PC-9 (cell line): ENCODE measurements at regions not wholly inside any gene's neighbourhood (a gene's known extent, or its start where the extent isn't known, plus 50 kb on each side); places are given as distances from the start of the nearest gene placed in this dataset.

Source experiments
- BruUV-seq: library from RNA; stranded (reverse); fragments of 400-500 nt; replicated peaks from 2 replicates; lab custom pipeline; 2021; lab: Mats Ljungman, UMichigan
- CTCF ChIA-PET: fragments of 300-600 bp; sonication (Branson Sonifier 250); formaldehyde crosslinking; loops from one replicate; lab custom pipeline; 2022; ENCODE audit warnings: antibody characterized with exemption; lab: Charles Lee
- POLR2A ChIA-PET: fragments of 300-600 bp; sonication (Branson Sonifier 250); formaldehyde crosslinking; loops from one replicate; lab custom pipeline; 2022; ENCODE audit warnings: antibody characterized with exemption; ENCODE audit not compliant: unreplicated experiment; lab: Charles Lee
- DNase-seq, 2 experiments: peaks; one replicate each; pipeline versions ENCODE4 v3.0.0 to v3.0.0-alpha.2; 2015 to 2022; ENCODE audit warnings: mixed read lengths in 1 of 2
- H2AFZ ChIP-seq: fragments of 200-600 bp; sonication (generic); 2 replicates; pipeline ENCODE4 v1.8.1; 2017; ENCODE audit warnings: antibody characterized with exemption
- H3F3A ChIP-seq: fragments of 200-600 bp; sonication (generic); 2 replicates; pipeline ENCODE4 v1.8.1; 2017; ENCODE audit warnings: antibody characterized with exemption, mild to moderate bottlenecking, low read depth; ENCODE audit not compliant: insufficient read depth
- H3K27ac ChIP-seq: fragments of 200-600 bp; sonication (generic); 2 replicates; pipeline ENCODE4 v1.6.1; 2016; ENCODE audit warnings: mixed run types
- H3K27me3 ChIP-seq: fragments of 200-600 bp; sonication (generic); 2 replicates; pipeline ENCODE4 v1.6.1; 2016; ENCODE audit warnings: low read depth, mixed run types; ENCODE audit not compliant: insufficient read depth
- H3K36me3 ChIP-seq: fragments of 200-600 bp; sonication (generic); 2 replicates; pipeline ENCODE4 v1.6.1; 2016; ENCODE audit warnings: low read depth, mixed run types
- H3K4me1 ChIP-seq: fragments of 200-600 bp; sonication (generic); replicated peaks from 2 replicates; pipeline ENCODE4 v1.6.1; 2016; ENCODE audit warnings: mixed run types; ENCODE audit not compliant: insufficient read depth
- H3K4me2 ChIP-seq: fragments of 200-600 bp; sonication (generic); 2 replicates; pipeline ENCODE4 v1.6.1; 2017; ENCODE audit warnings: mixed run types
- H3K4me3 ChIP-seq: fragments of 200-600 bp; sonication (generic); 2 replicates; pipeline ENCODE4 v1.6.1; 2016; ENCODE audit warnings: mixed run types
- H3K79me2 ChIP-seq: fragments of 200-600 bp; sonication (generic); 2 replicates; pipeline ENCODE4 v1.6.1; 2017; ENCODE audit warnings: low read depth, mixed run types
- H3K9me2 ChIP-seq: fragments of 200-600 bp; sonication (generic); 2 replicates; pipeline ENCODE4 v1.8.1; 2017; ENCODE audit warnings: mild to moderate bottlenecking; ENCODE audit not compliant: insufficient read depth
- H3K9me3 ChIP-seq: fragments of 200-600 bp; sonication (generic); 2 replicates; pipeline ENCODE4 v1.8.1; 2016; ENCODE audit warnings: low read depth; ENCODE audit not compliant: insufficient read depth
- H4K20me1 ChIP-seq: fragments of 200-600 bp; sonication (generic); 2 replicates; pipeline ENCODE4 v1.8.1; 2017; ENCODE audit not compliant: insufficient read depth
- CTCF ChIP-seq: fragments of 200-600 bp; sonication (generic); conservative IDR thresholded peaks from 2 replicates; pipeline ENCODE4 v1.6.1; 2017; ENCODE audit warnings: mixed run types, antibody characterized with exemption, mild to moderate bottlenecking, moderate library complexity
- EZH2 ChIP-seq: fragments of 200-600 bp; sonication (generic); IDR thresholded peaks from 2 replicates; pipeline ENCODE4 v1.8.0; 2017; ENCODE audit warnings: antibody characterized with exemption, low read depth
- intact Hi-C: fragments of 100-400 bp; cut with micrococcal nuclease; formaldehyde crosslinking; loops from one replicate; pipeline ENCODE4 v1.10.0; 2022; ENCODE audit not compliant: unreplicated experiment

DNA sequence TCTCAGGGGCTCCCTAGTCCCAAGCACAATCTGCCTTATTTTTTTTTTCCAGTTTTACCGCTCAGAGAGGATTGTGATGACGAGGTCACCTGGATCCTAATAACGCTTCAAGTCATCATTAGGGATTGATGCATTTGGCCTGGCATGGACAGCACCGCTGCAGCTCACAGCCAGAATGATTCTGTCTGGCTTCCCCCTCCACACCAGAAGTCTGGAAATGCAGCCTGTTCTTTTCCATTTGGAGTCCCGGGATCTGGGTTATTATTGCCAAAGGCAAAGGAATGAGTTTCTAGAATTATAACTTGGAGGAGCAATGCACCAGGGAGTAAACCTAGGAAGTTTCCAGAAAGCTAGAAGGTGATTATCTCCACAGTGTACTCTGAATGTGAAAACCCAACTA is 81.1 kb upstream of the TAF1B start:
- no peak for TF ChIP-seq EZH2
- TF ChIP-seq CTCF, result no peak
- BruUV-seq, result no TSS peak
- H3K27ac ChIP-seq, result no peak overlapping the region
- H3K36me3 ChIP-seq, result no peaks in the 10 kb centered on the region
- peaks cover 19% of the 10 kb centered on the region; the same call in 1 of the 2 replicates for H3F3A ChIP-seq
- H3K9me2 ChIP-seq, result no peaks in the 10 kb centered on the region
- intact Hi-C loops, result no loop called here
- H3K4me1 ChIP-seq, result peaks cover 17% of the 10 kb centered on the region
- H3K4me2 ChIP-seq, result no peak overlapping the region
- ChIA-PET CTCF (no interaction called here), POLR2A (no interaction called here)
- no peaks in the 10 kb centered on the region for H3K27me3 ChIP-seq
- no peak for DNase-seq
- H3K79me2 ChIP-seq, result no peaks in the 10 kb centered on the region
- H3K9me3 ChIP-seq, result no peaks in the 10 kb centered on the region
- no peak overlapping the region for H2AFZ ChIP-seq
- no peaks in the 10 kb centered on the region for H4K20me1 ChIP-seq
- H3K4me3 ChIP-seq, result no peak overlapping the region

GRCh38 chr2:9762941-9763340 is 80.3 kb upstream of the TAF1B start:
- CTCF ChIA-PET, result no interaction called here
- H3K27ac ChIP-seq, result no peak overlapping the region
- H2AFZ ChIP-seq, result no peak overlapping the region
- no peak for TF ChIP-seq EZH2
- TF ChIP-seq CTCF, result no peak
- no peak overlapping the region for H3K4me2 ChIP-seq
- BruUV-seq, result no TSS peak
- intact Hi-C loops, result no loop called here
- no peaks in the 10 kb centered on the region for H3K27me3 ChIP-seq
- no peak overlapping the region for H3K4me3 ChIP-seq
- no peaks in the 10 kb centered on the region for H4K20me1 ChIP-seq
- no peaks in the 10 kb centered on the region for H3K9me3 ChIP-seq
- POLR2A ChIA-PET, result no interaction called here
- peaks cover 17% of the 10 kb centered on the region for H3K4me1 ChIP-seq
- DNase-seq, result no peak
- H3K9me2 ChIP-seq, result no peaks in the 10 kb centered on the region
- no peaks in the 10 kb centered on the region for H3K36me3 ChIP-seq
- peaks cover 19% of the 10 kb centered on the region; the same call in 1 of the 2 replicates for H3F3A ChIP-seq
- H3K79me2 ChIP-seq, result no peaks in the 10 kb centered on the region

GRCh38 chr2:9763356-9764152 is 79.7 kb upstream of the TAF1B start:
- Histone ChIP-seq H3K4me2 (peak overlapping the region; percentile 25), H3K79me2 (no peaks in the 10 kb centered on the region), H2AFZ (no peak overlapping the region), H3K9me3 (no peaks in the 10 kb centered on the region), H3K27me3 (no peaks in the 10 kb centered on the region), H3K27ac (no peak overlapping the region), H3K4me3 (no peak overlapping the region), H3K36me3 (no peaks in the 10 kb centered on the region), H4K20me1 (no peaks in the 10 kb centered on the region), H3K9me2 (no peaks in the 10 kb centered on the region), H3F3A (peaks cover 19% of the 10 kb centered on the region; the same call in 1 of the 2 replicates), H3K4me1 (peaks cover 17% of the 10 kb centered on the region)
- intact Hi-C loops, result no loop called here
- no peak for TF ChIP-seq EZH2
- TF ChIP-seq CTCF, result no peak
- no TSS peak for BruUV-seq
- DNase-seq, result no peak
- POLR2A ChIA-PET, result interaction anchor here (0.6 to 0.7 kb wide), 2 partner anchors 11 to 158 kb away, joined by 3 read pairs; no protein-coding TSS in a partner anchor
- CTCF ChIA-PET, result no interaction called here
